ENCODE measurements at regions not wholly inside any gene's neighbourhood (a gene's known extent, or its start where the extent isn't known, plus 50 kb on each side); places are given as distances from the start of the nearest gene placed in this dataset.

DNA sequence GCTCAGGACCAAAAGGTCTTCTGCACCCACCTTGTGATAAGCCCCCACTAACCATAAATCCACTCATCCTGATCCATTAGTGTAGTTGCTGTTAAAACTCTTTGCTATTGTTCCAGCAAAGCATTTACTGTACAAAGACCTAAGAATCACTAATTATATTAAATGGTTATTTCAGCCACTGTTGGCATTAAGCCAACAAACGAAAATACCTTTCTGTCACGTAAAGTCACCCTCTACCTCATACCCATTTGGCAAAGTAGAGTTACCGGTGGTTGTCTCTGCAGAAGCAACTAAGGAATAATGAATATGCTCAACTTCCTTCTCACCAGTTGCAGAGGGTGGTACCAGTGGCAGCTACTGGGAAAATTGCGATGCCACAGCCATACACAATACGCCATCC lies 224.5 kb downstream of the SP3 start:
- no peaks in the 10 kb centered on the region for H3K36me3 ChIP-seq (ENCODE audit: insufficient read depth, low read length)
- no peak overlapping the region for H3K9ac ChIP-seq (ENCODE audit: low read length)
- H3K4me1 ChIP-seq (ENCODE audit: low read length) = no peaks in the 10 kb centered on the region
- no peaks in the 10 kb centered on the region for H4K20me1 ChIP-seq (ENCODE audit: insufficient read depth, low read depth, low read length)
- no peak overlapping the region for H3K4me3 ChIP-seq (ENCODE audit: low read length)
- H3K9me3 ChIP-seq (ENCODE audit: low read length) = no peaks in the 10 kb centered on the region
- H3K9me2 ChIP-seq (replicated peaks; ENCODE audit: insufficient read depth, low read length) = no peaks in the 10 kb centered on the region
- DNase-seq = no peak
- H3K27me3 ChIP-seq (ENCODE audit: low read length) = no peaks in the 10 kb centered on the region
- no peak overlapping the region for H3K27ac ChIP-seq (ENCODE audit: low read length)
- H3K79me2 ChIP-seq (ENCODE audit: low read length) = no peaks in the 10 kb centered on the region
- H3K4me2 ChIP-seq (ENCODE audit: low read depth, low read length, poor library complexity, severe bottlenecking) = no peak overlapping the region
- no peak overlapping the region for H2AFZ ChIP-seq (ENCODE audit: low read length)

DNA sequence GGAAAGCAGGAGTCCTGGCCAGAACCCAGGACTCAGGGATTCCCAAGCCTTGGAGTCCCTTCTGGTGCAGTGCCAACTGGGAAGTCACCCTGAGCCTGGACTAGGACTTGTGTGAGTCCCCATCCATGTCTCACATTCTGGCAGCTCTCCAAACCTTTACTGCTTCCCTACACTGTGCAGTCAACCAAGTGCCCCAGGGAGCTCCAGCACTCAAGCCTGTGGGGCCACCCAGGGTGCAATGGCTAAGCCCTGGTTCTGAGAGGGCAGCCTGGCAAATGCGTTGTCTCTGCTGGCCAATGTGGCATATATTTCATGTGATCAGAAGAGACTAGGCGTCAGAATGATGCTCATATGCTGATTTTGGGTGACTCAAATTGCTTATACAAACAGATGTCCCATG lies 223.4 kb downstream of the SP3 start:
- H3K4me2 ChIP-seq (ENCODE audit: low read depth, low read length, poor library complexity, severe bottlenecking) = no peak overlapping the region
- H3K9me3 ChIP-seq (ENCODE audit: low read length) = no peaks in the 10 kb centered on the region
- DNase-seq = no peak
- H3K36me3 ChIP-seq (ENCODE audit: insufficient read depth, low read length) = no peaks in the 10 kb centered on the region
- no peaks in the 10 kb centered on the region for H3K27me3 ChIP-seq (ENCODE audit: low read length)
- H3K4me1 ChIP-seq (ENCODE audit: low read length) = no peaks in the 10 kb centered on the region
- no peak overlapping the region for H3K9ac ChIP-seq (ENCODE audit: low read length)
- no peak overlapping the region for H3K27ac ChIP-seq (ENCODE audit: low read length)
- no peak overlapping the region for H2AFZ ChIP-seq (ENCODE audit: low read length)
- H3K4me3 ChIP-seq (ENCODE audit: low read length) = no peak overlapping the region
- H4K20me1 ChIP-seq (ENCODE audit: insufficient read depth, low read depth, low read length) = no peaks in the 10 kb centered on the region
- no peaks in the 10 kb centered on the region for H3K79me2 ChIP-seq (ENCODE audit: low read length)
- H3K9me2 ChIP-seq (replicated peaks; ENCODE audit: insufficient read depth, low read length) = no peaks in the 10 kb centered on the region

DNA sequence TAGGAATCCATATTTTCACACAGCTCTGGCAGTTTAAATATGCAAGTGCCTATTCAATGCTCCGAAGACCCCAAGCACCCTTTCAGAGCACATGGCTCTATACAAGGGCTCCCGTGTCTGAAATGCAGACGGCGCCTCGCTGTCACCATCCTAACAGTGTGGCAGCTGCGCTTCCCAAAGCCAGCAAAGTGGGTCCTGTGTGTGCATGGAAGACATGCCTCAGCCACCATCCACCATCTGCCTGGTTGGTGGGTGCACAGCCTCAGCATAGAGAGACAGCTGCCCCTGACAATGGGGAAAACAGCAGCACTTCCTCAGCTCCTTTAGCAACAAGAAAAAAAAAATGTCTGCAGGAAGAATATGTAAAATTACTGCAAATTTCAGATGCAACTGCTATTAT lies 218.1 kb downstream of the SP3 start:
- no peaks in the 10 kb centered on the region for H3K9me2 ChIP-seq (replicated peaks; ENCODE audit: insufficient read depth, low read length)
- H3K9me3 ChIP-seq (ENCODE audit: low read length) = no peaks in the 10 kb centered on the region
- H4K20me1 ChIP-seq (ENCODE audit: insufficient read depth, low read depth, low read length) = no peaks in the 10 kb centered on the region
- DNase-seq = no peak
- no peaks in the 10 kb centered on the region for H3K79me2 ChIP-seq (ENCODE audit: low read length)
- H3K4me2 ChIP-seq (ENCODE audit: low read depth, low read length, poor library complexity, severe bottlenecking) = no peak overlapping the region
- H2AFZ ChIP-seq (ENCODE audit: low read length) = no peak overlapping the region
- no peak overlapping the region for H3K4me3 ChIP-seq (ENCODE audit: low read length)
- H3K9ac ChIP-seq (ENCODE audit: low read length) = no peak overlapping the region
- no peaks in the 10 kb centered on the region for H3K4me1 ChIP-seq (ENCODE audit: low read length)
- no peaks in the 10 kb centered on the region for H3K36me3 ChIP-seq (ENCODE audit: insufficient read depth, low read length)
- H3K27ac ChIP-seq (ENCODE audit: low read length) = no peak overlapping the region
- H3K27me3 ChIP-seq (ENCODE audit: low read length) = no peaks in the 10 kb centered on the region

GRCh38 chr2:173749315-173749714 lies 215.9 kb downstream of the SP3 start:
- H3K36me3 ChIP-seq (ENCODE audit: insufficient read depth, low read length) = no peaks in the 10 kb centered on the region
- H3K79me2 ChIP-seq (ENCODE audit: low read length) = no peaks in the 10 kb centered on the region
- H3K9me2 ChIP-seq (replicated peaks; ENCODE audit: insufficient read depth, low read length) = no peaks in the 10 kb centered on the region
- no peak overlapping the region for H3K4me2 ChIP-seq (ENCODE audit: low read depth, low read length, poor library complexity, severe bottlenecking)
- no peak overlapping the region for H3K27ac ChIP-seq (ENCODE audit: low read length)
- no peak overlapping the region for H3K4me3 ChIP-seq (ENCODE audit: low read length)
- H2AFZ ChIP-seq (ENCODE audit: low read length) = no peak overlapping the region
- H3K9me3 ChIP-seq (ENCODE audit: low read length) = no peaks in the 10 kb centered on the region
- no peaks in the 10 kb centered on the region for H3K4me1 ChIP-seq (ENCODE audit: low read length)
- no peak for DNase-seq
- no peak overlapping the region for H3K9ac ChIP-seq (ENCODE audit: low read length)
- no peaks in the 10 kb centered on the region for H3K27me3 ChIP-seq (ENCODE audit: low read length)
- H4K20me1 ChIP-seq (ENCODE audit: insufficient read depth, low read depth, low read length) = no peaks in the 10 kb centered on the region

DNA sequence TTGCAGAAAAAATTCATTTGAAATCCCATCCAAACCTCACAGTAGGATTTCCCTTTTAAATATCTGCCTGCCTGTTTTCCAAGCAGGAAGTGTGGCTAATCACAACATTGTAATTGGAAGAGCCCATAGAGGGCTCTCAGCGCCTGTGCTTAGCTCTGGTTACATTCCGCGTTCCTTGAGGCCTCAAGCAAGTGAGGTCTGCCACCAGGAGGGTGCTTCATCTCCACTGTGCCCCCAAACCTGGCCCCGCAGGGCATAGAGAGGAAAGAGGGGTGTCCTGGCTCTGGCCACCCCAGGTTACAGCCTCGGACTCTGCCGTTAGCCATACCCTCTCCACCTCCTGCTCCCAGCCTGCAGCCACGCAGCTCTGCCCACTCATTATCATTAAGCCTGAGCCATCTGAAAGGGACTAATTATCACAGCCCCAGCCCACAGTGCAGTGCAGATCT lies 214.8 kb downstream of the SP3 start:
- Histone ChIP-seq H3K4me3 (ENCODE audit: low read length) (no peak overlapping the region), H2AFZ (ENCODE audit: low read length) (no peak overlapping the region), H3K27ac (ENCODE audit: low read length) (no peak overlapping the region), H3K9ac (ENCODE audit: low read length) (no peak overlapping the region), H3K27me3 (ENCODE audit: low read length) (no peaks in the 10 kb centered on the region), H4K20me1 (ENCODE audit: insufficient read depth, low read depth, low read length) (no peaks in the 10 kb centered on the region), H3K79me2 (ENCODE audit: low read length) (no peaks in the 10 kb centered on the region), H3K4me1 (ENCODE audit: low read length) (no peaks in the 10 kb centered on the region), H3K36me3 (ENCODE audit: insufficient read depth, low read length) (no peaks in the 10 kb centered on the region), H3K9me2 (replicated peaks; ENCODE audit: insufficient read depth, low read length) (no peaks in the 10 kb centered on the region), H3K4me2 (ENCODE audit: low read depth, low read length, poor library complexity, severe bottlenecking) (no peak overlapping the region), H3K9me3 (ENCODE audit: low read length) (no peaks in the 10 kb centered on the region)
- DNase-seq = no peak

DNA sequence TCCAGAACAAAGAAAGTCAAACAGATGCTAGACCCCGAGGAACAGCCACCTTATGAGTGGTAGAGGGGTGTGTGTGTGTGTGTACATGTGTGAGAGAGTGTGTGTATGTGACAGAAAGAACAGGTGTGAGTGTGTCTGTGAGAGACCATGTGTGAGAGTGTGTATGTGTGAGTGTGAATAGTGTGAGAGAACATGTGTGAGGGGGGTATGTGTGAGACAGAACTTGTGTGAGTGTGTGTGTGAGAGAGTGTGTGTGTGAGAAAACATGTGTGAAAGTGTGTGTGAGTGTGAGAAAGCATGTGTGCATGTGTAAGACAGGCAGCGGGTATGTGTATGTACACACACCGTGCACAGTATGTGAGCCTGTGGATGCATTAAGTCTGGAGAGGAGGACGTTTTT lies 214.3 kb downstream of the SP3 start:
- Histone ChIP-seq H3K27me3 (ENCODE audit: low read length) (no peaks in the 10 kb centered on the region), H3K79me2 (ENCODE audit: low read length) (no peaks in the 10 kb centered on the region), H3K4me2 (ENCODE audit: low read depth, low read length, poor library complexity, severe bottlenecking) (no peak overlapping the region), H3K9ac (ENCODE audit: low read length) (no peak overlapping the region), H3K9me2 (replicated peaks; ENCODE audit: insufficient read depth, low read length) (no peaks in the 10 kb centered on the region), H3K4me3 (ENCODE audit: low read length) (no peak overlapping the region), H3K36me3 (ENCODE audit: insufficient read depth, low read length) (no peaks in the 10 kb centered on the region), H3K9me3 (ENCODE audit: low read length) (no peaks in the 10 kb centered on the region), H3K4me1 (ENCODE audit: low read length) (no peaks in the 10 kb centered on the region), H3K27ac (ENCODE audit: low read length) (no peak overlapping the region), H2AFZ (ENCODE audit: low read length) (no peak overlapping the region), H4K20me1 (ENCODE audit: insufficient read depth, low read depth, low read length) (no peaks in the 10 kb centered on the region)
- no peak for DNase-seq

- Histone ChIP-seq H3K4me3 (ENCODE audit: low read length) (no peak overlapping the region), H3K9ac (ENCODE audit: low read length) (no peak overlapping the region), H3K27me3 (ENCODE audit: low read length) (no peaks in the 10 kb centered on the region), H3K79me2 (ENCODE audit: low read length) (no peaks in the 10 kb centered on the region), H3K4me1 (ENCODE audit: low read length) (no peaks in the 10 kb centered on the region), H2AFZ (ENCODE audit: low read length) (no peak overlapping the region), H3K4me2 (ENCODE audit: low read depth, low read length, poor library complexity, severe bottlenecking) (no peak overlapping the region), H4K20me1 (ENCODE audit: insufficient read depth, low read depth, low read length) (no peaks in the 10 kb centered on the region), H3K36me3 (ENCODE audit: insufficient read depth, low read length) (no peaks in the 10 kb centered on the region), H3K9me3 (ENCODE audit: low read length) (no peaks in the 10 kb centered on the region), H3K9me2 (replicated peaks; ENCODE audit: insufficient read depth, low read length) (no peaks in the 10 kb centered on the region), H3K27ac (ENCODE audit: low read length) (no peak overlapping the region)
- no peak for DNase-seq
Observed at GRCh38 chr2:173751245-173751975, 213.8 kb downstream of the SP3 start.

GRCh38 chr2:173752152-173752551 lies 213.0 kb downstream of the SP3 start:
- no peak overlapping the region for H3K27ac ChIP-seq (ENCODE audit: low read length)
- no peak overlapping the region for H3K4me3 ChIP-seq (ENCODE audit: low read length)
- H3K27me3 ChIP-seq (ENCODE audit: low read length) = no peaks in the 10 kb centered on the region
- no peaks in the 10 kb centered on the region for H3K36me3 ChIP-seq (ENCODE audit: insufficient read depth, low read length)
- H2AFZ ChIP-seq (ENCODE audit: low read length) = no peak overlapping the region
- H3K9me3 ChIP-seq (ENCODE audit: low read length) = no peaks in the 10 kb centered on the region
- H3K4me1 ChIP-seq (ENCODE audit: low read length) = no peaks in the 10 kb centered on the region
- no peaks in the 10 kb centered on the region for H3K79me2 ChIP-seq (ENCODE audit: low read length)
- H3K4me2 ChIP-seq (ENCODE audit: low read depth, low read length, poor library complexity, severe bottlenecking) = no peak overlapping the region
- no peaks in the 10 kb centered on the region for H3K9me2 ChIP-seq (replicated peaks; ENCODE audit: insufficient read depth, low read length)
- DNase-seq = peak; percentile 77
- no peak overlapping the region for H3K9ac ChIP-seq (ENCODE audit: low read length)
- no peaks in the 10 kb centered on the region for H4K20me1 ChIP-seq (ENCODE audit: insufficient read depth, low read depth, low read length)

All from Karpas-422 (cell line).